OCI-LY7 (cell line): ENCODE measurements at regions not wholly inside any gene's neighbourhood (a gene's known extent, or its start where the extent isn't known, plus 50 kb on each side); places are given as distances from the start of the nearest gene placed in this dataset.

ENCODE experiments used
- BruUV-seq: library from RNA; stranded (reverse); fragments of 400-500 nt; replicated peaks from 2 replicates; lab custom pipeline; 2021; lab: Mats Ljungman, UMichigan
- CTCF ChIA-PET: fragments of 300-600 bp; sonication (Branson Sonifier 250); formaldehyde crosslinking; loops from one replicate; lab custom pipeline; 2022; ENCODE audit warnings: antibody characterized with exemption; ENCODE audit not compliant: unreplicated experiment; lab: Charles Lee
- POLR2A ChIA-PET: fragments of 300-600 bp; sonication (Branson Sonifier 250); formaldehyde crosslinking; loops from one replicate; lab custom pipeline; 2022; ENCODE audit warnings: antibody characterized with exemption; lab: Charles Lee
- DNase-seq: peaks from one replicate; pipeline ENCODE4 v3.0.0-alpha.2; 2015; ENCODE audit warnings: low spot score
- H2AFZ ChIP-seq: fragments of 200-600 bp; sonication (generic), shearing (Covaris generic); 2 replicates; pipeline ENCODE4 v1.6.1; 2014; ENCODE audit warnings: mild to moderate bottlenecking, antibody characterized with exemption, low read length, moderate library complexity
- H3K27ac ChIP-seq: fragments of 200-600 bp; sonication (generic); 2 replicates; pipeline ENCODE4 v1.5.1; 2014; ENCODE audit warnings: mixed run types, low read depth, mild to moderate bottlenecking, moderate library complexity, low read length, inconsistent platforms; ENCODE audit not compliant: poor library complexity, severe bottlenecking
- H3K36me3 ChIP-seq: fragments of 200-600 bp; sonication (generic); 2 replicates; pipeline ENCODE4 v1.6.1; 2014; ENCODE audit warnings: mild to moderate bottlenecking, antibody characterized with exemption, low read length, moderate library complexity, mixed read lengths; ENCODE audit not compliant: insufficient read depth
- H3K4me1 ChIP-seq: fragments of 200-600 bp; sonication (generic); 2 replicates; pipeline ENCODE4 v1.5.1; 2014; ENCODE audit warnings: mild to moderate bottlenecking, low read length; ENCODE audit not compliant: insufficient read depth, poor library complexity, severe bottlenecking
- H3K4me2 ChIP-seq: fragments of 200-600 bp; sonication (generic); 2 replicates; pipeline ENCODE4 v1.6.1; 2014; ENCODE audit warnings: mild to moderate bottlenecking, low read length
- H3K4me3 ChIP-seq: fragments of 200-600 bp; sonication (generic); 2 replicates; pipeline ENCODE4 v1.5.1; 2014; ENCODE audit warnings: mild to moderate bottlenecking, low read depth, low read length; ENCODE audit not compliant: poor library complexity, severe bottlenecking
- H3K79me2 ChIP-seq: fragments of 200-600 bp; sonication (generic); 2 replicates; pipeline ENCODE4 v1.6.1; 2016; ENCODE audit warnings: low read depth, mild to moderate bottlenecking, low read length, moderate library complexity, mixed read lengths; ENCODE audit not compliant: insufficient read depth
- H3K9me2 ChIP-seq: fragments of 200-600 bp; sonication (generic); 2 replicates; pipeline ENCODE4 v1.6.1; 2016; ENCODE audit warnings: mild to moderate bottlenecking, low read length, mixed read lengths; ENCODE audit not compliant: insufficient read depth
- H3K9me3 ChIP-seq: fragments of 200-600 bp; sonication (generic); 2 replicates; pipeline ENCODE4 v1.6.1; 2014; ENCODE audit warnings: mild to moderate bottlenecking, mixed run types, low read length, mixed read lengths
- H4K20me1 ChIP-seq: fragments of 200-600 bp; sonication (generic); 2 replicates; pipeline ENCODE4 v1.6.1; 2014; ENCODE audit warnings: mild to moderate bottlenecking, antibody characterized with exemption, low read length, moderate library complexity, mixed read lengths; ENCODE audit not compliant: insufficient read depth
- EZH2phosphoT487 ChIP-seq: fragments of 200-600 bp; sonication (generic); IDR thresholded peaks from 2 replicates; pipeline ENCODE4 v1.6.1; 2018; ENCODE audit warnings: low read depth, borderline replicate concordance, mild to moderate bottlenecking, mixed run types, antibody characterized with exemption, low read length, moderate library complexity, mixed read lengths
- intact Hi-C: fragments of 100-400 bp; cut with micrococcal nuclease; formaldehyde crosslinking; loops from one replicate; pipeline ENCODE4 v1.10.0; 2022; ENCODE audit not compliant: unreplicated experiment
- TF ChIP-seq, protein P1 (sequence below): fragments of 200-600 bp; sonication (generic); conservative IDR thresholded peaks from 2 replicates; pipeline ENCODE4 v1.5.1; 2014; ENCODE audit warnings: mild to moderate bottlenecking, antibody characterized with exemption, low read length, moderate library complexity, mixed read lengths

DNA sequence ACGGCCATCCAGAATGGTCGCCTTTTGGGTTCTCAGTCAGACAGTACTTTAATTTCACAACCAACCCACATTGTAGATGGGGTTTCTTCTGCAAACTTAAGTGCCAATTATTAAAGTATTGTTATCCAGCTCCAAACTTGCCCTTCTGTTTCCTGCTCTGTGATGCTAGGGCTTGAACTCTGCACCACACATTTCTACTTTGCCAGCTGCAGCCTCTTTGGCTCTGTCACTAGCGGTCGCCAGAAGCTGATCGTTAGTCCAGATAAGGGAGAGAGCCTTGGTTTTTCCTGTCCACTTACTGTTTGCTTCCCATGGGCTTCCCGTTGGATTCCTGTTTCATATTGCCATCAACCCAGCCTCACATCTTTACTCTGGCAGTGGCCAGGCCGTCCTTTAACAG is 196.6 kb downstream of the ASB9 start:
- POLR2A ChIA-PET = no interaction called here
- Histone ChIP-seq H3K79me2 (no peaks in the 10 kb centered on the region), H4K20me1 (no peaks in the 10 kb centered on the region), H3K4me2 (no peak overlapping the region), H3K9me2 (no peaks in the 10 kb centered on the region), H3K4me1 (no peaks in the 10 kb centered on the region), H3K4me3 (no peak overlapping the region), H2AFZ (no peak overlapping the region), H3K27ac (no peak overlapping the region), H3K9me3 (no peaks in the 10 kb centered on the region), H3K36me3 (no peaks in the 10 kb centered on the region)
- intact Hi-C loops = no loop called here
- no TSS peak for BruUV-seq
- CTCF ChIA-PET = no interaction called here
- no peak for DNase-seq
- TF ChIP-seq, protein P1, sequence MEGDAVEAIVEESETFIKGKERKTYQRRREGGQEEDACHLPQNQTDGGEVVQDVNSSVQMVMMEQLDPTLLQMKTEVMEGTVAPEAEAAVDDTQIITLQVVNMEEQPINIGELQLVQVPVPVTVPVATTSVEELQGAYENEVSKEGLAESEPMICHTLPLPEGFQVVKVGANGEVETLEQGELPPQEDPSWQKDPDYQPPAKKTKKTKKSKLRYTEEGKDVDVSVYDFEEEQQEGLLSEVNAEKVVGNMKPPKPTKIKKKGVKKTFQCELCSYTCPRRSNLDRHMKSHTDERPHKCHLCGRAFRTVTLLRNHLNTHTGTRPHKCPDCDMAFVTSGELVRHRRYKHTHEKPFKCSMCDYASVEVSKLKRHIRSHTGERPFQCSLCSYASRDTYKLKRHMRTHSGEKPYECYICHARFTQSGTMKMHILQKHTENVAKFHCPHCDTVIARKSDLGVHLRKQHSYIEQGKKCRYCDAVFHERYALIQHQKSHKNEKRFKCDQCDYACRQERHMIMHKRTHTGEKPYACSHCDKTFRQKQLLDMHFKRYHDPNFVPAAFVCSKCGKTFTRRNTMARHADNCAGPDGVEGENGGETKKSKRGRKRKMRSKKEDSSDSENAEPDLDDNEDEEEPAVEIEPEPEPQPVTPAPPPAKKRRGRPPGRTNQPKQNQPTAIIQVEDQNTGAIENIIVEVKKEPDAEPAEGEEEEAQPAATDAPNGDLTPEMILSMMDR = no peak
- no peak for TF ChIP-seq EZH2phosphoT487

DNA sequence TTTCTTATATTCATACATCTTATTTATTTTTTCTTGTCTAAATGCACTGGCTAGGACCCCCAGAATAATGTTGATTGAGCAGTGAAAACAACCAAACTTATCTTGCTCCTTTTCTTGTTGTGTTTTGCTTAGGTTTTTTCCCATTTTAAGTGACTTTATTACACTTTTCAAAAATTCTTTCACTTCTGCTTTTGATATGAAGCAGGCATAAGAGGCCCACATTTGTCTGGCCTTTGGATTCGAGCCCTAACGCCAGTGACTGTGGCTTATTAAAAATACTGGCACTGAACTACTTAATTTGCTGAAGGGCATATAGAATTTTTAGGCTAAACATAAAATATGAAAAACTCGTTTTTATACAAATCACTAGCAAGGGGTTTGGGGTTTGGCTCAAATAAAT is 197.0 kb downstream of the ASB9 start:
- H3K36me3 ChIP-seq = no peaks in the 10 kb centered on the region
- intact Hi-C loops = no loop called here
- DNase-seq = no peak
- H3K4me2 ChIP-seq = no peak overlapping the region
- no peaks in the 10 kb centered on the region for H3K79me2 ChIP-seq
- H4K20me1 ChIP-seq = no peaks in the 10 kb centered on the region
- no peak overlapping the region for H3K4me3 ChIP-seq
- no peak overlapping the region for H2AFZ ChIP-seq
- H3K9me3 ChIP-seq = no peaks in the 10 kb centered on the region
- ChIA-PET CTCF (no interaction called here), POLR2A (no interaction called here)
- no peak overlapping the region for H3K27ac ChIP-seq
- H3K4me1 ChIP-seq = no peaks in the 10 kb centered on the region
- no peak for TF ChIP-seq EZH2phosphoT487
- TF ChIP-seq, protein P1 = no peak
- H3K9me2 ChIP-seq = no peaks in the 10 kb centered on the region
- BruUV-seq = no TSS peak

DNA sequence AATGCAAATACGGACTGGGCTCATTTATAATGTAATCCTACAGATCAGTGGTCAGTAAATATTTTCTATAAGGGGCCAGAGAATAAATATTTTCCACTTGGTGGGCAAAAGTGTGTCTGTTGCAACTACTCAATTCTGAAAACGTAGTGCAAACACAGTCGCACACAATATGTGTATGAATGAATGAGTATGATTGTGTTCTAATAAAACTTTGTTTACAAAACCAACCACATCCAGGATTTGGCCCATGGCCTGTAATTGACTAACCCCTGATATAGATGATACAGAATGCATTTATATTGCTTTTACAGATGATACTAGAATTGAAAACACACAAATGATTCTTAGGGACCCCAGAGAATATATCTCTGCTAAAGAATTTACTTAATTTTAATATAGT is 197.6 kb downstream of the ASB9 start:
- H2AFZ ChIP-seq = no peak overlapping the region
- no peak overlapping the region for H3K4me3 ChIP-seq
- no peak overlapping the region for H3K27ac ChIP-seq
- H3K9me3 ChIP-seq = no peaks in the 10 kb centered on the region
- H3K36me3 ChIP-seq = no peaks in the 10 kb centered on the region
- intact Hi-C loops = no loop called here
- no peaks in the 10 kb centered on the region for H3K79me2 ChIP-seq
- TF ChIP-seq, protein P1 = no peak
- no peak for TF ChIP-seq EZH2phosphoT487
- no TSS peak for BruUV-seq
- POLR2A ChIA-PET = no interaction called here
- no peak for DNase-seq
- no peaks in the 10 kb centered on the region for H3K9me2 ChIP-seq
- no peaks in the 10 kb centered on the region for H4K20me1 ChIP-seq
- no peak overlapping the region for H3K4me2 ChIP-seq
- no peaks in the 10 kb centered on the region for H3K4me1 ChIP-seq
- CTCF ChIA-PET = no interaction called here
